ENCODE measurements at regions not wholly inside any gene's neighbourhood (a gene's known extent, or its start where the extent isn't known, plus 50 kb on each side); places are given as distances from the start of the nearest gene placed in this dataset.

GRCh38 chr13:77476456-77476855 is 59.0 kb upstream of the SCEL start (continued):
- TF ChIP-seq ZNF331 (CRISPR knock-in tag; IDR thresholded peaks at IDR 0.05; ENCODE audit: low read depth) (no peak), CREB1 (CRISPR knock-in tag; IDR thresholded peaks at IDR 0.05; ENCODE audit: low read depth) (no peak), ZNF114 (CRISPR knock-in tag; IDR thresholded peaks at IDR 0.05) (no peak), POLR2AphosphoS5 (IDR thresholded peaks at IDR 0.05; ENCODE audit: low read depth) (no peak), EZH2 (IDR thresholded peaks at IDR 0.05; ENCODE audit: low read depth, unreplicated experiment) (no peak), STAT1 (IDR thresholded peaks at IDR 0.05; ENCODE audit: unreplicated experiment) (no peak)

GRCh38 chr13:77475345-77476084 is 60.0 kb upstream of the SCEL start:
- peaks cover 26% of the 10 kb centered on the region for H3K4me1 ChIP-seq (ENCODE audit: insufficient read depth)
- no peaks in the 10 kb centered on the region for H3K9me2 ChIP-seq (ENCODE audit: insufficient read depth)
- no peak overlapping the region for H3K27ac Mint-ChIP-seq
- no peak overlapping the region for H3K4me3 Mint-ChIP-seq
- peaks cover 3% of the 10 kb centered on the region for H3K27me3 Mint-ChIP-seq (ENCODE audit: insufficient read depth, low read depth, poor library complexity)
- no peaks in the 10 kb centered on the region for H3K36me3 ChIP-seq (ENCODE audit: insufficient read depth)
- no peak overlapping the region for H3K27ac ChIP-seq (ENCODE audit: low read depth)
- ATAC-seq (no peak), DNase-seq (ENCODE audit: low spot score) (no peak)
- H3K4me3 ChIP-seq: no peak overlapping the region
- peaks cover 5% of the 10 kb centered on the region; the same call in 2 of the 3 replicates for H3K36me3 Mint-ChIP-seq (ENCODE audit: low read depth)
- no peaks in the 10 kb centered on the region for H4K20me1 ChIP-seq (replicated peaks; ENCODE audit: insufficient read depth)
- peaks cover 37% of the 10 kb centered on the region for H3K4me1 Mint-ChIP-seq
- H3K27me3 ChIP-seq (ENCODE audit: insufficient read depth): no peaks in the 10 kb centered on the region
- peaks cover 5% of the 10 kb centered on the region; the same call in 2 of the 3 replicates for H3K9me3 Mint-ChIP-seq
- TF ChIP-seq CTCF (conservative IDR thresholded peaks at IDR 0.05; ENCODE audit: low read depth in 2 of 2): no peak
- TF ChIP-seq REST (IDR thresholded peaks at IDR 0.05; ENCODE audit: unreplicated experiment): no peak
- TF ChIP-seq ZNF331 (CRISPR knock-in tag; IDR thresholded peaks at IDR 0.05; ENCODE audit: low read depth): no peak
- no peak for TF ChIP-seq EZH2 (IDR thresholded peaks at IDR 0.05; ENCODE audit: low read depth, unreplicated experiment)
- no peak for TF ChIP-seq NANOG (IDR thresholded peaks at IDR 0.05; ENCODE audit: borderline replicate concordance)
- TF ChIP-seq ZNF114 (CRISPR knock-in tag; IDR thresholded peaks at IDR 0.05): no peak
- no peak for TF ChIP-seq EZH2phosphoT487 (IDR thresholded peaks at IDR 0.05; ENCODE audit: unreplicated experiment)
- TF ChIP-seq ZNF462 (CRISPR knock-in tag; IDR thresholded peaks at IDR 0.05): no peak
- TF ChIP-seq STAT1 (IDR thresholded peaks at IDR 0.05; ENCODE audit: unreplicated experiment): no peak
- no peaks in the 10 kb centered on the region for H3F3A ChIP-seq (replicated peaks; ENCODE audit: low read depth)
- no peak overlapping the region for H3K4me2 ChIP-seq
- no peak overlapping the region for H2AFZ ChIP-seq
- H3K79me2 ChIP-seq (replicated peaks; ENCODE audit: insufficient read depth): no peaks in the 10 kb centered on the region
